H1 (cell line): ENCODE measurements at regions not wholly inside any gene's neighbourhood (a gene's known extent, or its start where the extent isn't known, plus 50 kb on each side); places are given as distances from the start of the nearest gene placed in this dataset.

Experiments used
- CHD7 ChIP-seq: fragments of 300-600 bp; sonication (generic); IDR thresholded peaks from 2 replicates; pipeline ENCODE4 v1.7.1; 2012; ENCODE audit warnings: low read length, moderate library complexity, mild to moderate bottlenecking, inconsistent platforms; ENCODE audit not compliant: insufficient replicate concordance
- NRF1 ChIP-seq: IDR thresholded peaks from 2 replicates; pipeline ENCODE4 v1.6.1; 2011; ENCODE audit warnings: mild to moderate bottlenecking, low read depth, low read length, improper control_type of control experiment
- USF2 ChIP-seq: IDR thresholded peaks from 2 replicates; pipeline ENCODE4 v1.6.1; 2011; ENCODE audit warnings: low read length, improper control_type of control experiment

- TF ChIP-seq CHD7 (no peak), NRF1 (no peak), USF2 (no peak)
Measured at GRCh38 chr16:64731891-64732290, 390.0 kb downstream of the CDH11 start (continued).
